ENCODE measurements at regions not wholly inside any gene's neighbourhood (a gene's known extent, or its start where the extent isn't known, plus 50 kb on each side); places are given as distances from the start of the nearest gene placed in this dataset.

DNA sequence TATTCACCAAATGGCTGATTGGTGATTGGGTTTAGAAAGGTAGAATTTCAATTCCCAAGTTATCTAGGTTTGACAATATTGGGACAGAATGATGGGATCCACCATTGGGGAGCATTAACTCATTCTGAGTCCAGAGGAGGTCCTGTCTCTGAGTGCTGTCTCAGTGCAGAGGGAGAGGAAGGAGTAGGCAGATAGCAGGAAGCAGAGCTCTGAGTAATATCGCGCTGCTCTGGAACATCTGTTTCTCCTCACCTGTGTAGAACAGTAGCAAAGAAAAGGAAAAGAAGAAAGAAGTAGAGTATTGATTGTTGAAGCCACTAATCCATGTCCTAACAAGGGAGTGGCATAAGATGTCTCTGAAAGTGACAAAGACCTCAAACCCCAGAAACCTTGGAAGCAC lies 1657.8 kb downstream of the MRPL39 start:
- Histone ChIP-seq H2AFZ (no peak overlapping the region), H3K4me1 (ENCODE audit: insufficient read depth) (no peaks in the 10 kb centered on the region), H4K20me1 (replicated peaks; ENCODE audit: insufficient read depth) (no peaks in the 10 kb centered on the region), H3K4me2 (no peak overlapping the region), H3K9me2 (ENCODE audit: insufficient read depth) (no peaks in the 10 kb centered on the region; the same call in 1 of the 2 replicates), H3K4me3 (no peak overlapping the region), H3K36me3 (ENCODE audit: insufficient read depth) (no peaks in the 10 kb centered on the region), H3F3A (replicated peaks; ENCODE audit: low read depth) (no peaks in the 10 kb centered on the region), H3K27me3 (ENCODE audit: insufficient read depth) (no peaks in the 10 kb centered on the region), H3K79me2 (replicated peaks; ENCODE audit: insufficient read depth) (no peaks in the 10 kb centered on the region), H3K27ac (ENCODE audit: low read depth) (no peak overlapping the region)
- H3K27me3 Mint-ChIP-seq (ENCODE audit: insufficient read depth, low read depth, poor library complexity), result no peaks in the 10 kb centered on the region
- peaks cover 8% of the 10 kb centered on the region; the same call in 2 of the 3 replicates for H3K36me3 Mint-ChIP-seq (ENCODE audit: low read depth)
- no peak for DNase-seq (ENCODE audit: low spot score)
- H3K4me1 Mint-ChIP-seq, result no peaks in the 10 kb centered on the region
- peaks cover 80% of the 10 kb centered on the region for H3K9me3 Mint-ChIP-seq
- H3K27ac Mint-ChIP-seq, result no peak overlapping the region
- no peak for ATAC-seq
- TF ChIP-seq, protein P1, sequence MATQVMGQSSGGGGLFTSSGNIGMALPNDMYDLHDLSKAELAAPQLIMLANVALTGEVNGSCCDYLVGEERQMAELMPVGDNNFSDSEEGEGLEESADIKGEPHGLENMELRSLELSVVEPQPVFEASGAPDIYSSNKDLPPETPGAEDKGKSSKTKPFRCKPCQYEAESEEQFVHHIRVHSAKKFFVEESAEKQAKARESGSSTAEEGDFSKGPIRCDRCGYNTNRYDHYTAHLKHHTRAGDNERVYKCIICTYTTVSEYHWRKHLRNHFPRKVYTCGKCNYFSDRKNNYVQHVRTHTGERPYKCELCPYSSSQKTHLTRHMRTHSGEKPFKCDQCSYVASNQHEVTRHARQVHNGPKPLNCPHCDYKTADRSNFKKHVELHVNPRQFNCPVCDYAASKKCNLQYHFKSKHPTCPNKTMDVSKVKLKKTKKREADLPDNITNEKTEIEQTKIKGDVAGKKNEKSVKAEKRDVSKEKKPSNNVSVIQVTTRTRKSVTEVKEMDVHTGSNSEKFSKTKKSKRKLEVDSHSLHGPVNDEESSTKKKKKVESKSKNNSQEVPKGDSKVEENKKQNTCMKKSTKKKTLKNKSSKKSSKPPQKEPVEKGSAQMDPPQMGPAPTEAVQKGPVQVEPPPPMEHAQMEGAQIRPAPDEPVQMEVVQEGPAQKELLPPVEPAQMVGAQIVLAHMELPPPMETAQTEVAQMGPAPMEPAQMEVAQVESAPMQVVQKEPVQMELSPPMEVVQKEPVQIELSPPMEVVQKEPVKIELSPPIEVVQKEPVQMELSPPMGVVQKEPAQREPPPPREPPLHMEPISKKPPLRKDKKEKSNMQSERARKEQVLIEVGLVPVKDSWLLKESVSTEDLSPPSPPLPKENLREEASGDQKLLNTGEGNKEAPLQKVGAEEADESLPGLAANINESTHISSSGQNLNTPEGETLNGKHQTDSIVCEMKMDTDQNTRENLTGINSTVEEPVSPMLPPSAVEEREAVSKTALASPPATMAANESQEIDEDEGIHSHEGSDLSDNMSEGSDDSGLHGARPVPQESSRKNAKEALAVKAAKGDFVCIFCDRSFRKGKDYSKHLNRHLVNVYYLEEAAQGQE (IDR thresholded peaks at IDR 0.05; ENCODE audit: unreplicated experiment), result no peak
- no peak for TF ChIP-seq CREB1 (CRISPR knock-in tag; IDR thresholded peaks at IDR 0.05; ENCODE audit: low read depth)
- no peak for TF ChIP-seq EZH2phosphoT487 (IDR thresholded peaks at IDR 0.05; ENCODE audit: unreplicated experiment)
- no peak for TF ChIP-seq ZNF331 (CRISPR knock-in tag; IDR thresholded peaks at IDR 0.05; ENCODE audit: low read depth)
- no peak for TF ChIP-seq POLR2AphosphoS5 (IDR thresholded peaks at IDR 0.05; ENCODE audit: low read depth)
- no peak for TF ChIP-seq EZH2 (IDR thresholded peaks at IDR 0.05; ENCODE audit: low read depth, unreplicated experiment)
- no peak for TF ChIP-seq JUNB (IDR thresholded peaks at IDR 0.05; ENCODE audit: unreplicated experiment)
- no peak for TF ChIP-seq STAT1 (IDR thresholded peaks at IDR 0.05; ENCODE audit: unreplicated experiment)
- TF ChIP-seq, protein P2, sequence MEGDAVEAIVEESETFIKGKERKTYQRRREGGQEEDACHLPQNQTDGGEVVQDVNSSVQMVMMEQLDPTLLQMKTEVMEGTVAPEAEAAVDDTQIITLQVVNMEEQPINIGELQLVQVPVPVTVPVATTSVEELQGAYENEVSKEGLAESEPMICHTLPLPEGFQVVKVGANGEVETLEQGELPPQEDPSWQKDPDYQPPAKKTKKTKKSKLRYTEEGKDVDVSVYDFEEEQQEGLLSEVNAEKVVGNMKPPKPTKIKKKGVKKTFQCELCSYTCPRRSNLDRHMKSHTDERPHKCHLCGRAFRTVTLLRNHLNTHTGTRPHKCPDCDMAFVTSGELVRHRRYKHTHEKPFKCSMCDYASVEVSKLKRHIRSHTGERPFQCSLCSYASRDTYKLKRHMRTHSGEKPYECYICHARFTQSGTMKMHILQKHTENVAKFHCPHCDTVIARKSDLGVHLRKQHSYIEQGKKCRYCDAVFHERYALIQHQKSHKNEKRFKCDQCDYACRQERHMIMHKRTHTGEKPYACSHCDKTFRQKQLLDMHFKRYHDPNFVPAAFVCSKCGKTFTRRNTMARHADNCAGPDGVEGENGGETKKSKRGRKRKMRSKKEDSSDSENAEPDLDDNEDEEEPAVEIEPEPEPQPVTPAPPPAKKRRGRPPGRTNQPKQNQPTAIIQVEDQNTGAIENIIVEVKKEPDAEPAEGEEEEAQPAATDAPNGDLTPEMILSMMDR (conservative IDR thresholded peaks at IDR 0.05; ENCODE audit: low read depth in 2 of 2), result no peak
- TF ChIP-seq ZNF114 (CRISPR knock-in tag; IDR thresholded peaks at IDR 0.05), result no peak
- TF ChIP-seq NANOG (IDR thresholded peaks at IDR 0.05; ENCODE audit: borderline replicate concordance), result no peak
- TF ChIP-seq, protein P3, sequence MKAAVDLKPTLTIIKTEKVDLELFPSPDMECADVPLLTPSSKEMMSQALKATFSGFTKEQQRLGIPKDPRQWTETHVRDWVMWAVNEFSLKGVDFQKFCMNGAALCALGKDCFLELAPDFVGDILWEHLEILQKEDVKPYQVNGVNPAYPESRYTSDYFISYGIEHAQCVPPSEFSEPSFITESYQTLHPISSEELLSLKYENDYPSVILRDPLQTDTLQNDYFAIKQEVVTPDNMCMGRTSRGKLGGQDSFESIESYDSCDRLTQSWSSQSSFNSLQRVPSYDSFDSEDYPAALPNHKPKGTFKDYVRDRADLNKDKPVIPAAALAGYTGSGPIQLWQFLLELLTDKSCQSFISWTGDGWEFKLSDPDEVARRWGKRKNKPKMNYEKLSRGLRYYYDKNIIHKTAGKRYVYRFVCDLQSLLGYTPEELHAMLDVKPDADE (IDR thresholded peaks at IDR 0.05), result no peak
- TF ChIP-seq, protein P4, sequence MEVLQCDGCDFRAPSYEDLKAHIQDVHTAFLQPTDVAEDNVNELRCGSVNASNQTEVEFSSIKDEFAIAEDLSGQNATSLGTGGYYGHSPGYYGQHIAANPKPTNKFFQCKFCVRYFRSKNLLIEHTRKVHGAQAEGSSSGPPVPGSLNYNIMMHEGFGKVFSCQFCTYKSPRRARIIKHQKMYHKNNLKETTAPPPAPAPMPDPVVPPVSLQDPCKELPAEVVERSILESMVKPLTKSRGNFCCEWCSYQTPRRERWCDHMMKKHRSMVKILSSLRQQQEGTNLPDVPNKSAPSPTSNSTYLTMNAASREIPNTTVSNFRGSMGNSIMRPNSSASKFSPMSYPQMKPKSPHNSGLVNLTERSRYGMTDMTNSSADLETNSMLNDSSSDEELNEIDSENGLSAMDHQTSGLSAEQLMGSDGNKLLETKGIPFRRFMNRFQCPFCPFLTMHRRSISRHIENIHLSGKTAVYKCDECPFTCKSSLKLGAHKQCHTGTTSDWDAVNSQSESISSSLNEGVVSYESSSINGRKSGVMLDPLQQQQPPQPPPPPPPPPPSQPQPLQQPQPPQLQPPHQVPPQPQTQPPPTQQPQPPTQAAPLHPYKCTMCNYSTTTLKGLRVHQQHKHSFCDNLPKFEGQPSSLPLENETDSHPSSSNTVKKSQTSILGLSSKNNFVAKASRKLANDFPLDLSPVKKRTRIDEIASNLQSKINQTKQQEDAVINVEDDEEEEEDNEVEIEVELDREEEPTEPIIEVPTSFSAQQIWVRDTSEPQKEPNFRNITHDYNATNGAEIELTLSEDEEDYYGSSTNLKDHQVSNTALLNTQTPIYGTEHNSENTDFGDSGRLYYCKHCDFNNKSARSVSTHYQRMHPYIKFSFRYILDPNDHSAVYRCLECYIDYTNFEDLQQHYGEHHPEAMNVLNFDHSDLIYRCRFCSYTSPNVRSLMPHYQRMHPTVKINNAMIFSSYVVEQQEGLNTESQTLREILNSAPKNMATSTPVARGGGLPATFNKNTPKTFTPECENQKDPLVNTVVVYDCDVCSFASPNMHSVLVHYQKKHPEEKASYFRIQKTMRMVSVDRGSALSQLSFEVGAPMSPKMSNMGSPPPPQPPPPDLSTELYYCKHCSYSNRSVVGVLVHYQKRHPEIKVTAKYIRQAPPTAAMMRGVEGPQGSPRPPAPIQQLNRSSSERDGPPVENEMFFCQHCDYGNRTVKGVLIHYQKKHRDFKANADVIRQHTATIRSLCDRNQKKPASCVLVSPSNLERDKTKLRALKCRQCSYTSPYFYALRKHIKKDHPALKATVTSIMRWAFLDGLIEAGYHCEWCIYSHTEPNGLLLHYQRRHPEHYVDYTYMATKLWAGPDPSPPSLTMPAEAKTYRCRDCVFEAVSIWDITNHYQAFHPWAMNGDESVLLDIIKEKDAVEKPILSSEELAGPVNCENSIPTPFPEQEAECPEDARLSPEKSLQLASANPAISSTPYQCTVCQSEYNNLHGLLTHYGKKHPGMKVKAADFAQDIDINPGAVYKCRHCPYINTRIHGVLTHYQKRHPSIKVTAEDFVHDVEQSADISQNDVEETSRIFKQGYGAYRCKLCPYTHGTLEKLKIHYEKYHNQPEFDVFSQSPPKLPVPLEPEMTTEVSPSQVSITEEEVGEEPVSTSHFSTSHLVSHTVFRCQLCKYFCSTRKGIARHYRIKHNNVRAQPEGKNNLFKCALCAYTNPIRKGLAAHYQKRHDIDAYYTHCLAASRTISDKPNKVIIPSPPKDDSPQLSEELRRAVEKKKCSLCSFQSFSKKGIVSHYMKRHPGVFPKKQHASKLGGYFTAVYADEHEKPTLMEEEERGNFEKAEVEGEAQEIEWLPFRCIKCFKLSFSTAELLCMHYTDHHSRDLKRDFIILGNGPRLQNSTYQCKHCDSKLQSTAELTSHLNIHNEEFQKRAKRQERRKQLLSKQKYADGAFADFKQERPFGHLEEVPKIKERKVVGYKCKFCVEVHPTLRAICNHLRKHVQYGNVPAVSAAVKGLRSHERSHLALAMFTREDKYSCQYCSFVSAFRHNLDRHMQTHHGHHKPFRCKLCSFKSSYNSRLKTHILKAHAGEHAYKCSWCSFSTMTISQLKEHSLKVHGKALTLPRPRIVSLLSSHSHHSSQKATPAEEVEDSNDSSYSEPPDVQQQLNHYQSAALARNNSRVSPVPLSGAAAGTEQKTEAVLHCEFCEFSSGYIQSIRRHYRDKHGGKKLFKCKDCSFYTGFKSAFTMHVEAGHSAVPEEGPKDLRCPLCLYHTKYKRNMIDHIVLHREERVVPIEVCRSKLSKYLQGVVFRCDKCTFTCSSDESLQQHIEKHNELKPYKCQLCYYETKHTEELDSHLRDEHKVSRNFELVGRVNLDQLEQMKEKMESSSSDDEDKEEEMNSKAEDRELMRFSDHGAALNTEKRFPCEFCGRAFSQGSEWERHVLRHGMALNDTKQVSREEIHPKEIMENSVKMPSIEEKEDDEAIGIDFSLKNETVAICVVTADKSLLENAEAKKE (CRISPR knock-in tag; IDR thresholded peaks at IDR 0.05), result no peak
- no peak overlapping the region for H3K4me3 Mint-ChIP-seq

Measured in GM23338 (cell line).